ENCODE measurements at regions not wholly inside any gene's neighbourhood (a gene's known extent, or its start where the extent isn't known, plus 50 kb on each side); places are given as distances from the start of the nearest gene placed in this dataset.

DNA sequence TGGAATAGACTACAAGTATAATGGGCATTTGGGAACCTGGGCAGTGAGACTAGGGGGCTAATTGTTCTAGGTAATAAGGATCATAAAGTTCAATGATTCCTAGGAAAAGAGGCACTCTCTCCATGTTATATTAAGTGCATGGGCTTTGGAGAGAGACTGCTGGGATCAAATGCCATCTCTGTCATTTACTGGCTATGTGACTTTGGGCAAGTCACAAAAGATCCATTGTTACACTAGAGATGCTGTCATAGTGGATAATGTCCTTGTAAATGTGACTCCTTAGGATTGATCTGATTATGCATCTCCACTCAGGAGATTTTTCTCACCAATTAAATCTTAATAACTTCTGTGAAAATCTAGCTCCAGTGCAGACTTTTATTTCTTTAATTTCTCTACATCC is 156.3 kb upstream of the CACNA2D1 start:
- DNase-seq (ENCODE audit: low spot score) (no peak), ATAC-seq (no peak)
- Histone ChIP-seq H3K27ac (ENCODE audit: low read depth) (no peak overlapping the region), H3K4me1 (ENCODE audit: insufficient read depth) (no peaks in the 10 kb centered on the region; the same call in 1 of the 2 replicates), H2AFZ (no peak overlapping the region), H3K4me2 (no peak overlapping the region), H3K36me3 (ENCODE audit: insufficient read depth) (no peaks in the 10 kb centered on the region), H3K79me2 (replicated peaks; ENCODE audit: insufficient read depth) (no peaks in the 10 kb centered on the region), H4K20me1 (replicated peaks; ENCODE audit: insufficient read depth) (no peaks in the 10 kb centered on the region), H3K4me3 (no peak overlapping the region), H3K27me3 (ENCODE audit: insufficient read depth) (no peaks in the 10 kb centered on the region), H3F3A (replicated peaks; ENCODE audit: low read depth) (no peaks in the 10 kb centered on the region), H3K9me2 (ENCODE audit: insufficient read depth) (no peaks in the 10 kb centered on the region)
- Mint-ChIP-seq H3K36me3 (ENCODE audit: low read depth) (peaks cover 5% of the 10 kb centered on the region; the same call in 1 of the 3 replicates), H3K9me3 (peaks cover 8% of the 10 kb centered on the region; the same call in 2 of the 3 replicates), H3K4me1 (peaks cover 13% of the 10 kb centered on the region; the same call in 2 of the 3 replicates), H3K27ac (no peak overlapping the region), H3K4me3 (no peak overlapping the region), H3K27me3 (ENCODE audit: insufficient read depth, low read depth, poor library complexity) (peaks cover 3% of the 10 kb centered on the region)
- TF ChIP-seq EZH2phosphoT487 (IDR thresholded peaks at IDR 0.05; ENCODE audit: unreplicated experiment) (no peak), CREB1 (CRISPR knock-in tag; IDR thresholded peaks at IDR 0.05; ENCODE audit: low read depth) (no peak), ZNF114 (CRISPR knock-in tag; IDR thresholded peaks at IDR 0.05) (no peak), ZNF331 (CRISPR knock-in tag; IDR thresholded peaks at IDR 0.05; ENCODE audit: low read depth) (no peak), JUNB (IDR thresholded peaks at IDR 0.05; ENCODE audit: unreplicated experiment) (no peak)
- TF ChIP-seq, protein P1, sequence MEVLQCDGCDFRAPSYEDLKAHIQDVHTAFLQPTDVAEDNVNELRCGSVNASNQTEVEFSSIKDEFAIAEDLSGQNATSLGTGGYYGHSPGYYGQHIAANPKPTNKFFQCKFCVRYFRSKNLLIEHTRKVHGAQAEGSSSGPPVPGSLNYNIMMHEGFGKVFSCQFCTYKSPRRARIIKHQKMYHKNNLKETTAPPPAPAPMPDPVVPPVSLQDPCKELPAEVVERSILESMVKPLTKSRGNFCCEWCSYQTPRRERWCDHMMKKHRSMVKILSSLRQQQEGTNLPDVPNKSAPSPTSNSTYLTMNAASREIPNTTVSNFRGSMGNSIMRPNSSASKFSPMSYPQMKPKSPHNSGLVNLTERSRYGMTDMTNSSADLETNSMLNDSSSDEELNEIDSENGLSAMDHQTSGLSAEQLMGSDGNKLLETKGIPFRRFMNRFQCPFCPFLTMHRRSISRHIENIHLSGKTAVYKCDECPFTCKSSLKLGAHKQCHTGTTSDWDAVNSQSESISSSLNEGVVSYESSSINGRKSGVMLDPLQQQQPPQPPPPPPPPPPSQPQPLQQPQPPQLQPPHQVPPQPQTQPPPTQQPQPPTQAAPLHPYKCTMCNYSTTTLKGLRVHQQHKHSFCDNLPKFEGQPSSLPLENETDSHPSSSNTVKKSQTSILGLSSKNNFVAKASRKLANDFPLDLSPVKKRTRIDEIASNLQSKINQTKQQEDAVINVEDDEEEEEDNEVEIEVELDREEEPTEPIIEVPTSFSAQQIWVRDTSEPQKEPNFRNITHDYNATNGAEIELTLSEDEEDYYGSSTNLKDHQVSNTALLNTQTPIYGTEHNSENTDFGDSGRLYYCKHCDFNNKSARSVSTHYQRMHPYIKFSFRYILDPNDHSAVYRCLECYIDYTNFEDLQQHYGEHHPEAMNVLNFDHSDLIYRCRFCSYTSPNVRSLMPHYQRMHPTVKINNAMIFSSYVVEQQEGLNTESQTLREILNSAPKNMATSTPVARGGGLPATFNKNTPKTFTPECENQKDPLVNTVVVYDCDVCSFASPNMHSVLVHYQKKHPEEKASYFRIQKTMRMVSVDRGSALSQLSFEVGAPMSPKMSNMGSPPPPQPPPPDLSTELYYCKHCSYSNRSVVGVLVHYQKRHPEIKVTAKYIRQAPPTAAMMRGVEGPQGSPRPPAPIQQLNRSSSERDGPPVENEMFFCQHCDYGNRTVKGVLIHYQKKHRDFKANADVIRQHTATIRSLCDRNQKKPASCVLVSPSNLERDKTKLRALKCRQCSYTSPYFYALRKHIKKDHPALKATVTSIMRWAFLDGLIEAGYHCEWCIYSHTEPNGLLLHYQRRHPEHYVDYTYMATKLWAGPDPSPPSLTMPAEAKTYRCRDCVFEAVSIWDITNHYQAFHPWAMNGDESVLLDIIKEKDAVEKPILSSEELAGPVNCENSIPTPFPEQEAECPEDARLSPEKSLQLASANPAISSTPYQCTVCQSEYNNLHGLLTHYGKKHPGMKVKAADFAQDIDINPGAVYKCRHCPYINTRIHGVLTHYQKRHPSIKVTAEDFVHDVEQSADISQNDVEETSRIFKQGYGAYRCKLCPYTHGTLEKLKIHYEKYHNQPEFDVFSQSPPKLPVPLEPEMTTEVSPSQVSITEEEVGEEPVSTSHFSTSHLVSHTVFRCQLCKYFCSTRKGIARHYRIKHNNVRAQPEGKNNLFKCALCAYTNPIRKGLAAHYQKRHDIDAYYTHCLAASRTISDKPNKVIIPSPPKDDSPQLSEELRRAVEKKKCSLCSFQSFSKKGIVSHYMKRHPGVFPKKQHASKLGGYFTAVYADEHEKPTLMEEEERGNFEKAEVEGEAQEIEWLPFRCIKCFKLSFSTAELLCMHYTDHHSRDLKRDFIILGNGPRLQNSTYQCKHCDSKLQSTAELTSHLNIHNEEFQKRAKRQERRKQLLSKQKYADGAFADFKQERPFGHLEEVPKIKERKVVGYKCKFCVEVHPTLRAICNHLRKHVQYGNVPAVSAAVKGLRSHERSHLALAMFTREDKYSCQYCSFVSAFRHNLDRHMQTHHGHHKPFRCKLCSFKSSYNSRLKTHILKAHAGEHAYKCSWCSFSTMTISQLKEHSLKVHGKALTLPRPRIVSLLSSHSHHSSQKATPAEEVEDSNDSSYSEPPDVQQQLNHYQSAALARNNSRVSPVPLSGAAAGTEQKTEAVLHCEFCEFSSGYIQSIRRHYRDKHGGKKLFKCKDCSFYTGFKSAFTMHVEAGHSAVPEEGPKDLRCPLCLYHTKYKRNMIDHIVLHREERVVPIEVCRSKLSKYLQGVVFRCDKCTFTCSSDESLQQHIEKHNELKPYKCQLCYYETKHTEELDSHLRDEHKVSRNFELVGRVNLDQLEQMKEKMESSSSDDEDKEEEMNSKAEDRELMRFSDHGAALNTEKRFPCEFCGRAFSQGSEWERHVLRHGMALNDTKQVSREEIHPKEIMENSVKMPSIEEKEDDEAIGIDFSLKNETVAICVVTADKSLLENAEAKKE (CRISPR knock-in tag; IDR thresholded peaks at IDR 0.05) = no peak
- TF ChIP-seq, protein P2, sequence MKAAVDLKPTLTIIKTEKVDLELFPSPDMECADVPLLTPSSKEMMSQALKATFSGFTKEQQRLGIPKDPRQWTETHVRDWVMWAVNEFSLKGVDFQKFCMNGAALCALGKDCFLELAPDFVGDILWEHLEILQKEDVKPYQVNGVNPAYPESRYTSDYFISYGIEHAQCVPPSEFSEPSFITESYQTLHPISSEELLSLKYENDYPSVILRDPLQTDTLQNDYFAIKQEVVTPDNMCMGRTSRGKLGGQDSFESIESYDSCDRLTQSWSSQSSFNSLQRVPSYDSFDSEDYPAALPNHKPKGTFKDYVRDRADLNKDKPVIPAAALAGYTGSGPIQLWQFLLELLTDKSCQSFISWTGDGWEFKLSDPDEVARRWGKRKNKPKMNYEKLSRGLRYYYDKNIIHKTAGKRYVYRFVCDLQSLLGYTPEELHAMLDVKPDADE (IDR thresholded peaks at IDR 0.05) = no peak
- TF ChIP-seq, protein P3, sequence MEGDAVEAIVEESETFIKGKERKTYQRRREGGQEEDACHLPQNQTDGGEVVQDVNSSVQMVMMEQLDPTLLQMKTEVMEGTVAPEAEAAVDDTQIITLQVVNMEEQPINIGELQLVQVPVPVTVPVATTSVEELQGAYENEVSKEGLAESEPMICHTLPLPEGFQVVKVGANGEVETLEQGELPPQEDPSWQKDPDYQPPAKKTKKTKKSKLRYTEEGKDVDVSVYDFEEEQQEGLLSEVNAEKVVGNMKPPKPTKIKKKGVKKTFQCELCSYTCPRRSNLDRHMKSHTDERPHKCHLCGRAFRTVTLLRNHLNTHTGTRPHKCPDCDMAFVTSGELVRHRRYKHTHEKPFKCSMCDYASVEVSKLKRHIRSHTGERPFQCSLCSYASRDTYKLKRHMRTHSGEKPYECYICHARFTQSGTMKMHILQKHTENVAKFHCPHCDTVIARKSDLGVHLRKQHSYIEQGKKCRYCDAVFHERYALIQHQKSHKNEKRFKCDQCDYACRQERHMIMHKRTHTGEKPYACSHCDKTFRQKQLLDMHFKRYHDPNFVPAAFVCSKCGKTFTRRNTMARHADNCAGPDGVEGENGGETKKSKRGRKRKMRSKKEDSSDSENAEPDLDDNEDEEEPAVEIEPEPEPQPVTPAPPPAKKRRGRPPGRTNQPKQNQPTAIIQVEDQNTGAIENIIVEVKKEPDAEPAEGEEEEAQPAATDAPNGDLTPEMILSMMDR (conservative IDR thresholded peaks at IDR 0.05; ENCODE audit: low read depth in 2 of 2) = no peak
- TF ChIP-seq, protein P4, sequence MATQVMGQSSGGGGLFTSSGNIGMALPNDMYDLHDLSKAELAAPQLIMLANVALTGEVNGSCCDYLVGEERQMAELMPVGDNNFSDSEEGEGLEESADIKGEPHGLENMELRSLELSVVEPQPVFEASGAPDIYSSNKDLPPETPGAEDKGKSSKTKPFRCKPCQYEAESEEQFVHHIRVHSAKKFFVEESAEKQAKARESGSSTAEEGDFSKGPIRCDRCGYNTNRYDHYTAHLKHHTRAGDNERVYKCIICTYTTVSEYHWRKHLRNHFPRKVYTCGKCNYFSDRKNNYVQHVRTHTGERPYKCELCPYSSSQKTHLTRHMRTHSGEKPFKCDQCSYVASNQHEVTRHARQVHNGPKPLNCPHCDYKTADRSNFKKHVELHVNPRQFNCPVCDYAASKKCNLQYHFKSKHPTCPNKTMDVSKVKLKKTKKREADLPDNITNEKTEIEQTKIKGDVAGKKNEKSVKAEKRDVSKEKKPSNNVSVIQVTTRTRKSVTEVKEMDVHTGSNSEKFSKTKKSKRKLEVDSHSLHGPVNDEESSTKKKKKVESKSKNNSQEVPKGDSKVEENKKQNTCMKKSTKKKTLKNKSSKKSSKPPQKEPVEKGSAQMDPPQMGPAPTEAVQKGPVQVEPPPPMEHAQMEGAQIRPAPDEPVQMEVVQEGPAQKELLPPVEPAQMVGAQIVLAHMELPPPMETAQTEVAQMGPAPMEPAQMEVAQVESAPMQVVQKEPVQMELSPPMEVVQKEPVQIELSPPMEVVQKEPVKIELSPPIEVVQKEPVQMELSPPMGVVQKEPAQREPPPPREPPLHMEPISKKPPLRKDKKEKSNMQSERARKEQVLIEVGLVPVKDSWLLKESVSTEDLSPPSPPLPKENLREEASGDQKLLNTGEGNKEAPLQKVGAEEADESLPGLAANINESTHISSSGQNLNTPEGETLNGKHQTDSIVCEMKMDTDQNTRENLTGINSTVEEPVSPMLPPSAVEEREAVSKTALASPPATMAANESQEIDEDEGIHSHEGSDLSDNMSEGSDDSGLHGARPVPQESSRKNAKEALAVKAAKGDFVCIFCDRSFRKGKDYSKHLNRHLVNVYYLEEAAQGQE (IDR thresholded peaks at IDR 0.05; ENCODE audit: unreplicated experiment) = no peak

Measured in GM23338 (cell line).